Transverse colon (tissue), 4 donors: ENCODE measurements at regions not wholly inside any gene's neighbourhood (a gene's known extent, or its start where the extent isn't known, plus 50 kb on each side); places are given as distances from the start of the nearest gene placed in this dataset.

Source experiments
- DNase-seq: peaks from one replicate; pipeline ENCODE4 v3.0.0-alpha.2; 2019
- H3K27ac ChIP-seq, 4 donors: fragments of 200-600 bp; sonication (generic); 2 replicates each; pipeline ENCODE4 v1.5.1; 2016 to 2018; ENCODE audit warnings: inconsistent platforms in 4 of 4
- H3K27me3 ChIP-seq: fragments of 200-600 bp; sonication (generic); 2 replicates; pipeline ENCODE4 v1.5.1; 2017; ENCODE audit warnings: inconsistent platforms
- H3K36me3 ChIP-seq, 4 donors: fragments of 200-600 bp; sonication (generic); 2 replicates each; pipeline ENCODE4 v1.5.1; 2017 to 2019; ENCODE audit warnings: inconsistent platforms in 4 of 4
- H3K4me1 ChIP-seq, 4 donors: fragments of 200-600 bp; sonication (generic); 2 replicates each; pipeline ENCODE4 v1.5.1; 2017 to 2020; ENCODE audit warnings: inconsistent platforms in 4 of 4
- H3K4me3 ChIP-seq, 4 donors: fragments of 200-600 bp; sonication (generic); 1 replicate in 1 of 4; 2 replicates in 3 of 4; pipeline versions ENCODE4 v1.5.1 to v1.6.1; 2017 to 2019; ENCODE audit warnings: inconsistent platforms in 4 of 4
- H3K9me3 ChIP-seq, 2 donors: fragments of 200-600 bp; sonication (generic); 2 replicates each; pipeline ENCODE4 v1.5.1; 2017 to 2019; ENCODE audit warnings: inconsistent platforms in 2 of 2
- CTCF ChIP-seq, 5 experiments: fragments of 200-600 bp in 3 of 5; fragments of 450-650 bp in 2 of 5; sonication (generic) in 3 of 5; IDR thresholded peaks; 1 replicate in 2 of 5; 2 replicates in 3 of 5; pipeline ENCODE4 v1.5.1; 2016 to 2017; ENCODE audit warnings: antibody characterized with exemption in 5 of 5, inconsistent platforms in 3 of 5, mild to moderate bottlenecking in 2 of 5, moderate library complexity in 1 of 5
- EP300 ChIP-seq: sonication (generic); formaldehyde crosslinking; IDR thresholded peaks from one replicate; pipeline ENCODE4 v1.6.1; 2017; ENCODE audit warnings: antibody characterized with exemption, low read depth
- POLR2A ChIP-seq: fragments of 450-650 bp; IDR thresholded peaks from one replicate; pipeline ENCODE4 v1.6.1; 2016; ENCODE audit warnings: antibody characterized with exemption, mild to moderate bottlenecking, moderate library complexity
- POLR2AphosphoS5 ChIP-seq, 3 donors: sonication (generic); formaldehyde crosslinking; IDR thresholded peaks; one replicate each; pipeline ENCODE4 v1.6.1; 2016; ENCODE audit warnings: antibody characterized with exemption in 3 of 3
- WGBS, 2 donors: methylation state at CpG; one replicate each; pipeline ENCODE4 v1.1.5; 2018; ENCODE audit warnings: low coverage in 1 of 2; 5-methylcytosine and 5-hydroxymethylcytosine counted together
- in situ Hi-C, 4 donors: fragments of 200-750 bp; cut with MboI; loops; one replicate each; pipeline versions ENCODE4 v1.15.0 to v1.15.1; 2017; ENCODE audit warnings: low sequenced_read_pairs in 3 of 4, low pct_ligation_motif_present in 1 of 4, low pct_unique_long_range_greater_than_20kb in 1 of 4
- intact Hi-C: fragments of 100-400 bp; cut with DNase I; formaldehyde crosslinking; loops from one replicate; pipeline ENCODE4 v1.15.1; 2023; ENCODE audit warnings: low total_unique reads

DNA sequence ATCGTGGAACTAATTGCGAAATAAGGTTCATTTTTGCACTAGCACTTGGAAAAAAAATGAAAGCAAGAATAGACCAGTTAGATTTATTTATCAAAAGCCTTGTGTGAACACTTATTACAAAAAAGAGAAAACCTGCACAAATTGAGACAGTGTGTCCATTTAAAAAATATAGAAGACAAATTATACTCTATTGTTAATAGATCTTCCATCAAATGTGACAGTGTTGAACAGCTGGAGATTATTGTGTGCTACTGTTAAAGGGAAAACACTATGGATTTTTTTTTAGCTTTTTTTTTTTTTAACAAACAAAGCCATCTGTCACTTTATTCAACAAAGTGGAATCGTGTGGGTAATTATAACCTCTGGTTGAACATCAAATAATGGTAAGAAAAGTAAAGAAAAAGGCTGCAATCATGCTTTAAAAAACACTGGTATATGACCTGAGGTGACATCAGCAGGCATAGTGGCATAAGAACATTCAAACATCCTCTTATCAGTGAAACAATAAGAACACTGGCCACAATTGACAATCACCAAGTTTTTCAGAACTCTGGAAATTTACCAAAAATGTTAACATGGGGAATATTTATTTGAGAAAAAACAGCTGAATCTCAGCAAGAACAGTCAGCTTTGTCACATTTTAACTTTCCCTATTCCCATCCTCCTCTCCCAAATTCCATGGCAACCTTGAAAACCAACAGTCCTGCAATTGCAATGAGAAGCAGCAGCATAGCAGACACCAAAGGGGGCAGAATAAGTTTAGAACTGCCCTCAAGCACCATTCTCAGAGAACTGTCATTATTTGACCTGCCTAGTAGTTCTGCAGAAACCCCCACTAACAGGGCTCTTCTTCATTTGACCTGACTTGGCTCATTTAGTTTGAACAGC, 442.3 kb upstream of the MON1B start:
- WGBS, 2 donors = 55 to 56% methylated on average over 3 of the region's 3 CpGs
- H3K36me3 ChIP-seq = no peaks in the 10 kb centered on the region

DNA sequence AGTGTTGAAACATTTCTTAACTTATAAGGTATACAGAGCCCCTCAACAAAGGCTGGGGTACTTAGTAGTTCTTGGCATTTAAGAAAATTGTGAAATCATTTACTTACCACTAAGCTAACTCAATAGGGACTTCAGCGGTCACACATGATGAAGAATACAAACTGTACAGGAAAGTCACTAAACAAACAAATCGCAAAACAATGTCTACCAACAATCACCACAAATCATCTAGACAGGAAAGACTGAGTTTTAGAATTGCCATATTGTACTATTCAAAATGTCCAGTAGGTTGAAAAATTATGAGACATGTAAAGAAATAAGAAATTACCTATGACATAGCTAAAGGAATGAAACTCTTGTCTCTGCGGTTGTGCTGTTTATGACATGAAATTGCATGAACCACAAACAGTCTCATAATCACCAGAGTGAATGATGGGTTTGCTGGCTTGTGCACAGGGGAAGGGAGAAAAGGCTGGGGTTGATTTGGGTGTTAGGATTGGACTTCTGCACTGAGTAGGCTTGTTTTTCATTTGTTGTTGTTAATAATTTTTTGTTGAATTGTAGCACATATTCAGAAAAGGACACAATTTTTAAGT, 441.1 kb upstream of the MON1B start:
- no peak for DNase-seq
- H3K36me3 ChIP-seq = no peaks in the 10 kb centered on the region
- no peaks in the 10 kb centered on the region for H3K4me1 ChIP-seq
- H3K9me3 ChIP-seq = no peaks in the 10 kb centered on the region
- intact Hi-C loops (no loop called here), in situ Hi-C loops (no loop called here)
- no peaks in the 10 kb centered on the region for H3K27me3 ChIP-seq
- WGBS, 2 donors = 47 to 57% methylated on average over 3 of the region's 3 CpGs
- TF ChIP-seq POLR2A (no peak), EP300 (no peak), POLR2AphosphoS5 (IDR thresholded peaks at IDR 0.05) (no peak), CTCF (IDR thresholded peaks at IDR 0.05) (no peak)
- no peak overlapping the region for H3K4me3 ChIP-seq
- H3K27ac ChIP-seq = no peak overlapping the region

More for the DNA sequence above, 442.3 kb upstream of the MON1B start:
- in situ Hi-C loops = no loop called here
- intact Hi-C loops = no loop called here
- Histone ChIP-seq H3K4me3 (no peak overlapping the region), H3K9me3 (no peaks in the 10 kb centered on the region), H3K4me1 (no peaks in the 10 kb centered on the region), H3K27me3 (no peaks in the 10 kb centered on the region), H3K27ac (no peak overlapping the region)
- TF ChIP-seq POLR2AphosphoS5 (IDR thresholded peaks at IDR 0.05) = no peak
- TF ChIP-seq CTCF (IDR thresholded peaks at IDR 0.05) = no peak
- TF ChIP-seq EP300 = no peak
- no peak for TF ChIP-seq POLR2A
- no peak for DNase-seq

DNA sequence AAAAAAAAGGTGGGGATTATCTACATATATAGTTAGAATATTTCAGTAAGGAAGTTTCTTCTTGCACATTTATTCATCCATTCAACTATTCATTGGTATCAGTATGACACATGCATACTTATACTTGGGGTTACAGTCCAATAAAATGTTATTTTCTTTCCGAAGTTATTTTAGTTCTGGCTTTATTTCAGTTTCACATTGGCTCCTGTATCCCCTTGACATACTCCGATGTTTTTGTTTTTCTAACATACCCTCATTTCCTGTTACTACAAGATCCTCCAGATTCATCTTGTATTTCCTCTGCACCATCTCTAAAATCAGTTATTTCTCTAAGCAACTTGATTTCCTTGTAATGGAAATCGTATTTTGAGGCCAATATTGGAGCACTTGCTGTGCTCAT, 435.5 kb upstream of the MON1B start:
- H3K27ac ChIP-seq = no peak overlapping the region
- TF ChIP-seq EP300 (no peak), POLR2AphosphoS5 (IDR thresholded peaks at IDR 0.05) (no peak), POLR2A (no peak), CTCF (IDR thresholded peaks at IDR 0.05) (no peak)
- no peaks in the 10 kb centered on the region for H3K36me3 ChIP-seq
- no peaks in the 10 kb centered on the region for H3K4me1 ChIP-seq
- H3K27me3 ChIP-seq = no peaks in the 10 kb centered on the region
- DNase-seq = no peak
- no peak overlapping the region for H3K4me3 ChIP-seq
- intact Hi-C loops = no loop called here
- no peaks in the 10 kb centered on the region for H3K9me3 ChIP-seq
- WGBS, 2 donors = 67 to 69% methylated on average over 3 of the region's 3 CpGs
- in situ Hi-C loops = no loop called here

GRCh38 chr16:76756423-76756822, 434.6 kb upstream of the MON1B start:
- in situ Hi-C loops (no loop called here), intact Hi-C loops (no loop called here)
- H3K27ac ChIP-seq = no peak overlapping the region
- TF ChIP-seq POLR2A (no peak), EP300 (no peak)
- H3K9me3 ChIP-seq = no peaks in the 10 kb centered on the region
- DNase-seq = no peak
- H3K4me1 ChIP-seq = no peaks in the 10 kb centered on the region
- no peak overlapping the region for H3K4me3 ChIP-seq
- H3K36me3 ChIP-seq = no peaks in the 10 kb centered on the region
- no peaks in the 10 kb centered on the region for H3K27me3 ChIP-seq
